IMR-90 (cell line): ENCODE measurements at regions not wholly inside any gene's neighbourhood (a gene's known extent, or its start where the extent isn't known, plus 50 kb on each side); places are given as distances from the start of the nearest gene placed in this dataset.

ENCODE experiments used
- ATAC-seq: fragments of 200-7000 bp; cut with Tn5 transposase; 2 replicates; pipeline ENCODE4 v1.9.1; 2020; ENCODE audit warnings: low read depth, mild to moderate bottlenecking, moderate library complexity
- BruUV-seq: library from RNA; stranded (reverse); fragments of 400-500 nt; replicated peaks from 2 replicates; lab custom pipeline; 2021; lab: Mats Ljungman, UMichigan
- CTCF ChIA-PET: fragments of 300-600 bp; formaldehyde crosslinking; extraction: SDS; loops from one replicate; lab custom pipeline; 2021; ENCODE audit warnings: antibody characterized with exemption; lab: Yijun Ruan, JAX
- POLR2A ChIA-PET: fragments of 300-600 bp; sonication (Branson Sonifier 250); formaldehyde crosslinking; loops from one replicate; lab custom pipeline; 2022; ENCODE audit warnings: antibody characterized with exemption; ENCODE audit not compliant: unreplicated experiment; lab: Charles Lee
- DNase-seq: peaks from one replicate; pipeline ENCODE4 v3.0.0; 2013
- H2AFZ ChIP-seq: replicated peaks from 2 replicates; pipeline ENCODE3; 2013; ENCODE audit warnings: low read length, mild to moderate bottlenecking; ENCODE audit not compliant: poor library complexity
- H2AK5ac ChIP-seq: 2 replicates; pipeline ENCODE4 v1.6.1; 2013; ENCODE audit warnings: low read depth, low read length, inconsistent platforms
- H2AK9ac ChIP-seq: replicated peaks from 2 replicates; pipeline ENCODE3; 2013; ENCODE audit warnings: mild to moderate bottlenecking, low read depth, low read length, moderate library complexity; ENCODE audit not compliant: poor library complexity
- H2BK120ac ChIP-seq: 2 replicates; pipeline ENCODE4 v1.6.1; 2013; ENCODE audit warnings: low read depth, low read length, inconsistent platforms
- H2BK15ac ChIP-seq: 3 replicates; pipeline ENCODE4 v1.6.1; 2013; ENCODE audit warnings: low read depth, low read length, inconsistent platforms
- H2BK20ac ChIP-seq: 2 replicates; pipeline ENCODE4 v1.6.1; 2013; ENCODE audit warnings: low read depth, mild to moderate bottlenecking, inconsistent platforms, low read length, moderate library complexity
- H2BK5ac ChIP-seq: 2 replicates; pipeline ENCODE4 v1.6.1; 2013; ENCODE audit warnings: mild to moderate bottlenecking, low read depth, low read length, inconsistent platforms; ENCODE audit not compliant: poor library complexity, severe bottlenecking
- H3K14ac ChIP-seq: replicated peaks from 2 replicates; pipeline ENCODE4 v1.6.1; 2013; ENCODE audit warnings: low read depth, low read length, inconsistent platforms
- H3K18ac ChIP-seq: 2 replicates; pipeline ENCODE4 v1.6.1; 2013; ENCODE audit warnings: low read depth, low read length, control low read depth
- H3K23ac ChIP-seq: 2 replicates; pipeline ENCODE4 v1.6.1; 2013; ENCODE audit warnings: low read depth, low read length, inconsistent platforms
- H3K27ac ChIP-seq: 2 replicates; pipeline ENCODE4 v1.5.1; 2013; ENCODE audit warnings: mild to moderate bottlenecking, control low read depth, low read length; ENCODE audit not compliant: insufficient read depth
- H3K27me3 ChIP-seq: 2 replicates; pipeline ENCODE4 v1.6.1; 2013; ENCODE audit warnings: low read length; ENCODE audit not compliant: control insufficient read depth, insufficient read depth
- H3K36me3 ChIP-seq: 2 replicates; pipeline ENCODE4 v1.6.1; 2013; ENCODE audit warnings: low read length, mixed read lengths; ENCODE audit not compliant: control insufficient read depth, insufficient read depth
- H3K4ac ChIP-seq: 2 replicates; pipeline ENCODE4 v1.6.1; 2013; ENCODE audit warnings: low read depth, low read length, inconsistent platforms
- H3K4me1 ChIP-seq: 2 replicates; pipeline ENCODE4 v1.6.1; 2013; ENCODE audit warnings: low read length, mixed read lengths; ENCODE audit not compliant: control insufficient read depth, insufficient read depth
- H3K4me2 ChIP-seq: 2 replicates; pipeline ENCODE4 v1.6.1; 2013; ENCODE audit warnings: low read depth, mild to moderate bottlenecking, control low read depth, low read length, moderate library complexity
- H3K4me3 ChIP-seq: 2 replicates; pipeline ENCODE4 v1.5.1; 2013; ENCODE audit warnings: low read depth, mild to moderate bottlenecking, control low read depth, low read length, moderate library complexity; ENCODE audit not compliant: insufficient read depth
- H3K56ac ChIP-seq: 2 replicates; pipeline ENCODE4 v1.6.1; 2013; ENCODE audit warnings: low read length, inconsistent platforms; ENCODE audit not compliant: insufficient read depth; ENCODE audit errors: extremely low read depth
- H3K79me1 ChIP-seq, 2 experiments: 2 replicates each; pipeline ENCODE4 v1.6.1; 2013; ENCODE audit warnings: low read length in 2 of 2, inconsistent platforms in 1 of 2, low read depth in 1 of 2
- H3K9ac ChIP-seq: 2 replicates; pipeline ENCODE4 v1.6.1; 2013; ENCODE audit warnings: low read depth, low read length, control low read depth
- H3K9me1 ChIP-seq: 2 replicates; pipeline ENCODE4 v1.6.1; 2013; ENCODE audit warnings: low read length, inconsistent platforms; ENCODE audit not compliant: insufficient read depth
- H3K9me3 ChIP-seq: 2 replicates; pipeline ENCODE4 v1.6.1; 2013; ENCODE audit warnings: low read length; ENCODE audit not compliant: control insufficient read depth, insufficient read depth
- H4K20me1 ChIP-seq: 2 replicates; pipeline ENCODE4 v1.6.1; 2013; ENCODE audit warnings: low read length, inconsistent platforms; ENCODE audit not compliant: insufficient read depth
- H4K5ac ChIP-seq: 2 replicates; pipeline ENCODE4 v1.6.1; 2013; ENCODE audit warnings: mild to moderate bottlenecking, low read depth, low read length, control low read depth
- H4K8ac ChIP-seq, 2 experiments: 2 replicates each; pipeline ENCODE4 v1.6.1; 2013; ENCODE audit warnings: low read depth in 2 of 2, low read length in 2 of 2, control low read depth in 1 of 2, inconsistent platforms in 1 of 2
- H4K91ac ChIP-seq: 2 replicates; pipeline ENCODE4 v1.6.1; 2013; ENCODE audit warnings: low read depth, low read length, inconsistent platforms; ENCODE audit not compliant: insufficient read depth
- CEBPB ChIP-seq: IDR thresholded peaks from 2 replicates; pipeline ENCODE4 v1.6.1; 2012; ENCODE audit warnings: low read depth, low read length, improper control_type of control experiment
- CHD1 ChIP-seq: IDR thresholded peaks from 2 replicates; pipeline ENCODE4 v1.6.1; 2012; ENCODE audit warnings: low read depth, low read length, improper control_type of control experiment
- MXI1 ChIP-seq: IDR thresholded peaks from 2 replicates; pipeline ENCODE4 v1.6.1; 2012; ENCODE audit warnings: low read depth, mild to moderate bottlenecking, low read length, moderate library complexity, borderline replicate concordance
- NFE2L2 ChIP-seq: fragments of 150-350 bp; IDR thresholded peaks from 2 replicates; pipeline ENCODE4 v1.6.1; 2016; ENCODE audit warnings: low read depth, mild to moderate bottlenecking, low read length
- POLR2A ChIP-seq: IDR thresholded peaks from 2 replicates; pipeline ENCODE4 v1.6.1; 2012; ENCODE audit warnings: mild to moderate bottlenecking, low read depth, low read length
- RCOR1 ChIP-seq: IDR thresholded peaks from 2 replicates; pipeline ENCODE4 v1.6.1; 2012; ENCODE audit warnings: mild to moderate bottlenecking, low read length, improper control_type of control experiment; ENCODE audit not compliant: insufficient replicate concordance
- RFX5 ChIP-seq: IDR thresholded peaks from 2 replicates; pipeline ENCODE4 v1.8.0; 2012; ENCODE audit warnings: low read depth, mild to moderate bottlenecking, low read length, moderate library complexity
- WGBS, 2 experiments: methylation state at CpG; one replicate each; pipeline versions ENCODE4 v1.1.5 to v1.1.7; 2013; ENCODE audit warnings: missing lambda C conversion rate in 2 of 2; ENCODE audit not compliant: insufficient read length in 1 of 2; ENCODE audit errors: extremely low coverage in 2 of 2; 5-methylcytosine and 5-hydroxymethylcytosine counted together
- dilution Hi-C: fragments of 300-500 bp; cut with HindIII; formaldehyde crosslinking; loops from one replicate; pipeline ENCODE4 v1.14.3; 2018; ENCODE audit warnings: low sequenced_read_pairs; ENCODE audit not compliant: unreplicated experiment
- in situ Hi-C: fragments of 300-500 bp; cut with MboI; formaldehyde crosslinking; loops from 3 replicates; pipeline ENCODE4 v1.14.3; 2019; ENCODE audit warnings: low sequenced_read_pairs, inconsistent platforms, mixed read lengths
- intact Hi-C: fragments of 100-400 bp; cut with micrococcal nuclease; formaldehyde crosslinking; loops from 2 replicates; pipeline ENCODE4 v1.10.0; 2022
- TF ChIP-seq, protein P1 (sequence below): fragments of 150-350 bp; IDR thresholded peaks from 2 replicates; pipeline ENCODE4 v1.6.1; 2017; ENCODE audit warnings: mild to moderate bottlenecking, antibody characterized with exemption, low read length, low read depth

DNA sequence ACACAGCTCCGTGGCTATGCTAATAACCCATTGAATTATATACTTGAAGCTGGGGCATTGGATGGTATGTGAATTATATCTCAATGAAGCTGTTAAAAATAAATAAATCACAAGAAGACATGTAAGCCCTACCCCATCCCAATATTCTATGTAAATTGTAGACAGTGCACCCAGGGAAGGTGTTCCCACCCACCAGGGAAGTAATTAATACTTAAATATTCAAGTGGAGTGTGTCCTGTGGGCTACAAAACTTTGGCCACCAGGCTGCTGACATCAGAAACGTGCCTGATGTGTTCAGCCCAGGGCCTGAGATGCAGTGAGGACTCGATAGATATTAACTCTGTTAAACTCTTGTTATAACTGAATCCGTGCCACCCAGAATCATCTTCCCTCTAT is 240.4 kb upstream of the RREB1 start:
- Histone ChIP-seq H4K8ac (no peak overlapping the region), H3K56ac (no peak overlapping the region), H4K20me1 (no peaks in the 10 kb centered on the region), H3K27me3 (no peaks in the 10 kb centered on the region; the same call in 1 of the 2 replicates), H3K9me1 (no peaks in the 10 kb centered on the region), H3K9me3 (no peaks in the 10 kb centered on the region), H3K14ac (no peak overlapping the region), H2BK15ac (no peak overlapping the region), H3K79me1 (no peaks in the 10 kb centered on the region), H3K4ac (no peak overlapping the region), H3K9ac (no peak overlapping the region), H4K91ac (no peak overlapping the region), H2AK5ac (no peak overlapping the region), H3K4me3 (no peak overlapping the region), H4K5ac (no peak overlapping the region), H2BK120ac (no peak overlapping the region), H2BK20ac (no peak overlapping the region), H3K4me1 (no peaks in the 10 kb centered on the region), H3K4me2 (no peak overlapping the region), H3K23ac (no peak overlapping the region), H3K18ac (no peak overlapping the region), H2AFZ (no peak overlapping the region), H2AK9ac (no peak overlapping the region), H3K27ac (no peak overlapping the region), H2BK5ac (no peak overlapping the region), H3K36me3 (no peaks in the 10 kb centered on the region)
- in situ Hi-C loops, result no loop called here
- intact Hi-C loops, result no loop called here
- WGBS, 2 experiments, result 20% methylated on average over 1 of the region's 4 CpGs; no CpG with 5 or more reads in 1 of the 2 experiments
- no TSS peak for BruUV-seq
- DNase-seq (no peak), ATAC-seq (no peak)
- POLR2A ChIA-PET, result no interaction called here
- dilution Hi-C loops, result no loop called here
- TF ChIP-seq, protein P1, sequence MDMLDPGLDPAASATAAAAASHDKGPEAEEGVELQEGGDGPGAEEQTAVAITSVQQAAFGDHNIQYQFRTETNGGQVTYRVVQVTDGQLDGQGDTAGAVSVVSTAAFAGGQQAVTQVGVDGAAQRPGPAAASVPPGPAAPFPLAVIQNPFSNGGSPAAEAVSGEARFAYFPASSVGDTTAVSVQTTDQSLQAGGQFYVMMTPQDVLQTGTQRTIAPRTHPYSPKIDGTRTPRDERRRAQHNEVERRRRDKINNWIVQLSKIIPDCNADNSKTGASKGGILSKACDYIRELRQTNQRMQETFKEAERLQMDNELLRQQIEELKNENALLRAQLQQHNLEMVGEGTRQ, result no peak
- no peak for TF ChIP-seq RFX5
- no peak for TF ChIP-seq RCOR1
- TF ChIP-seq MXI1, result no peak
- TF ChIP-seq POLR2A, result no peak
- no peak for TF ChIP-seq NFE2L2
- TF ChIP-seq CHD1, result no peak
- TF ChIP-seq CEBPB, result no peak
- CTCF ChIA-PET, result no interaction called here
